D721Med (cell line): ENCODE measurements at regions not wholly inside any gene's neighbourhood (a gene's known extent, or its start where the extent isn't known, plus 50 kb on each side); places are given as distances from the start of the nearest gene placed in this dataset.
"Not testable (repeated sequence)": the region's sequence is repeated elsewhere in the genome, so short reads cannot be mapped to it uniquely, and the experiment has no call there.

Experiments used
- DNase-seq: peaks from one replicate; pipeline ENCODE4 v3.0.0; 2011; ENCODE audit warnings: low spot score; ENCODE audit not compliant: insufficient read length
- FAIRE-seq: peaks from 2 replicates; lab custom pipeline; 2011; peaks lifted over from hg19 to GRCh38; lab: Jason Lieb, UNC
- TF ChIP-seq, protein P1 (sequence below): IDR thresholded peaks from 2 replicates; pipeline ENCODE4 v1.5.1; 2012; ENCODE audit warnings: mild to moderate bottlenecking, control low read depth; ENCODE audit not compliant: insufficient read depth; ENCODE audit errors: missing control alignments

DNA sequence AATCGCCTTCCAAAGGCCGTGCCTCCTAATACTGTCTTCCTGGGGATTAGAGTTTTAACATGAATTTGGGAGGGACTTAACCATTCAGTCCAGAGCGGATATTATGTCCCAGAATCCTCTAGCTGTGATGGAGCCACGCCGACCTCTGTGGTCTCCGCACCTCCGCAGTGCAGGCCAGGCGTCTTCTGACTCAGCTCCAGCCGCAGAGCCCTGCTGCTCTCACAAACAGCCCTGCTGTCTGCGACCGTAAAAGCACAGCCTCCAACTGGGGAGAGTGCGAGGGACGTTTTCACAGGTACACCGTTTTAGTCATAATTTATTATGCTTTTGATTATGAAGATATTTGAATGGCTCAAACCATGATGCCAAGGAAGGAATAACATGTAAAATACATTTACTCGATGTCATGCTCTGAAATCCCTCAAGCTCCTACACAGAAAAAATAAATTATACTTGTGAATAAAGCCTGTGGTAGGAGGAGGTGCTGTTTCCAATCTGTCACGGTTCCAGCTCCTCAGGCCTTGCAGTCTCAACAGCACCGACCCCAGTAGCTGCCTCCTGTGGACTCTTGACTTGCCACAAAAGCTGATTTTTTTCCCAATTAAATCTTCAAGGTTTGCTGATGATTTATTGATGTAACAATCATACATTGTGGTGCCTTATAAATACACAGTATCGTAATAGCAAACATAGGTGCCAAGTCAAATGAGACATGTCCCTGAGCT lies 353.6 kb upstream of the FRG1 start:
- FAIRE-seq, DNase-seq: not testable (repeated sequence)

DNA sequence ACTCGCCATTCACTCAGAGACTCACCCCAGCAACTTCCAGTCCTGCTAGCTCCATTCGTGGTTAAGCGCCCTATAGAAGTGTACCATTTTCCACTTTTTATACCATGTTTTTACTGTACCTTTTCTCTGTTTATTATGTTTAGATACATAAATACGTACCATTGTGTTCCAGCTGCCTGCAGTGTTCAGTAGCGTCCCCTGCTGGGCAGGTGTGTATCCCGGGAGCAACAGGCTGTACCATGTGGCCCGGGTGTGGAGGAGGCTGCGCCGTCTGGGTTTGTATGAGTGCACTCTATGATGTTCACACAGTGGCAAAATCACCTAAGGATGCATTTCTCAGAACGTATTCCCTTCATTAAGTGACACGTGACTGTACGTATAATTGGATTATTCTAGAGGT lies 351.5 kb upstream of the FRG1 start:
- DNase-seq, FAIRE-seq: not testable (repeated sequence)

DNA sequence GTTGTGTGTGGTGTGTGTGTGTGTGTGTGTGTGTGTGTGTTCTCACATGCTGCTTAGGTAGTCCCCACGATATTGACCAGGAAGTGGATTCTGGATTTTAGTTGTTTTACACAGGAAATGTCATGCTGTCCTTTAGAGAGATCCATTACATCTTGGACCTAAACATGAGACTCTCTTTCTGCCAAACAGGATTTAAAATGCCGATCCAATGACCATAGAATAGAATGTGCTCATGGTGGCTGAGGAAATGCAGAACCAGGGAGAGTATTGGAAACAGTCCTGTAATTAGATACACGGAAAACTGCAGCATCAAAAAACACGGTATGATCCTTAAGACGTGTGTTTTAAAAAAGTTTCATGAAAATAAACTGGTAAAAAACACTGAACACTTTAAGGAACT lies 347.8 kb upstream of the FRG1 start:
- no peak for FAIRE-seq
- TF ChIP-seq, protein P1, sequence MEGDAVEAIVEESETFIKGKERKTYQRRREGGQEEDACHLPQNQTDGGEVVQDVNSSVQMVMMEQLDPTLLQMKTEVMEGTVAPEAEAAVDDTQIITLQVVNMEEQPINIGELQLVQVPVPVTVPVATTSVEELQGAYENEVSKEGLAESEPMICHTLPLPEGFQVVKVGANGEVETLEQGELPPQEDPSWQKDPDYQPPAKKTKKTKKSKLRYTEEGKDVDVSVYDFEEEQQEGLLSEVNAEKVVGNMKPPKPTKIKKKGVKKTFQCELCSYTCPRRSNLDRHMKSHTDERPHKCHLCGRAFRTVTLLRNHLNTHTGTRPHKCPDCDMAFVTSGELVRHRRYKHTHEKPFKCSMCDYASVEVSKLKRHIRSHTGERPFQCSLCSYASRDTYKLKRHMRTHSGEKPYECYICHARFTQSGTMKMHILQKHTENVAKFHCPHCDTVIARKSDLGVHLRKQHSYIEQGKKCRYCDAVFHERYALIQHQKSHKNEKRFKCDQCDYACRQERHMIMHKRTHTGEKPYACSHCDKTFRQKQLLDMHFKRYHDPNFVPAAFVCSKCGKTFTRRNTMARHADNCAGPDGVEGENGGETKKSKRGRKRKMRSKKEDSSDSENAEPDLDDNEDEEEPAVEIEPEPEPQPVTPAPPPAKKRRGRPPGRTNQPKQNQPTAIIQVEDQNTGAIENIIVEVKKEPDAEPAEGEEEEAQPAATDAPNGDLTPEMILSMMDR, result no peak
- DNase-seq, result no peak

DNA sequence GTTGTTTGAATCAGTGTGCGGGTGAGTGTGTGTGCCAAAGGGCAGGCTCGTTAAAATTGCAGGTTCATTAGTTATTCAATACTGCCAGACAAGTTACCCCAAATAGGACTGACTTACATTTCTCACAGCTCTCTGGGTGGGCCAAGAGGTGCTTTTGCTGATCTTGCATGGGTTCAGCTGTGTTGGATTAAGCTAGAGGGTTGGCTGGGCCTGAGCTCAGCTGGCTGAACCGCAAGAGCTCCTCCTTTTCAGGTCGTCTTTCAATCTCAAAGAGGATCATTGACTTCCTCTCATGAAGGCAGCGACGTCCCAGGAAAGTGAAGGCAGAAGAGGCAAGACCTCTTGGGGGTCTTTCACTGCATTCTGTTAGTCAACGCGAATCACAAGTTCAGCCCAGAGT lies 343.3 kb upstream of the FRG1 start:
- FAIRE-seq (no peak), DNase-seq (no peak)
- TF ChIP-seq, protein P1, result no peak

DNA sequence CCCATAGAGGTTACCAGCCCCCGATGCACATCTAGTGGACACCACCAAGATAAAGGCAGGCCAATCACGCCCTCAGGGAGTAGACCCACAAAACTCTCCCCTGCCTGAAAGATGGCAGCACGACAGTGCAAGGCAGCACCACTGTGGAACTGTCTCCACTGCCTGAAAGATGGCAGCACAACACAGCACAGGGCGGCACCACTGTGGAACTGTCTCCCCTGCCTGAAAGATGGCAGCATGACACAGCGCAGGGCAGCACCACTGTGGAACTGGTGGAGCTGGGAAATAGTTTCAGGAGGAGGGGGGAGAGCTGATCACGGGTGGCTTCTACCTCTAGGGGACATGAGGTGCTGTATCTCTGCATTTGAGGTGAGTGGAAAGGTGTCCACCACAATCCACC lies 340.4 kb upstream of the FRG1 start:
- DNase-seq (no peak), FAIRE-seq (no peak)
- TF ChIP-seq, protein P1, result no peak

DNA sequence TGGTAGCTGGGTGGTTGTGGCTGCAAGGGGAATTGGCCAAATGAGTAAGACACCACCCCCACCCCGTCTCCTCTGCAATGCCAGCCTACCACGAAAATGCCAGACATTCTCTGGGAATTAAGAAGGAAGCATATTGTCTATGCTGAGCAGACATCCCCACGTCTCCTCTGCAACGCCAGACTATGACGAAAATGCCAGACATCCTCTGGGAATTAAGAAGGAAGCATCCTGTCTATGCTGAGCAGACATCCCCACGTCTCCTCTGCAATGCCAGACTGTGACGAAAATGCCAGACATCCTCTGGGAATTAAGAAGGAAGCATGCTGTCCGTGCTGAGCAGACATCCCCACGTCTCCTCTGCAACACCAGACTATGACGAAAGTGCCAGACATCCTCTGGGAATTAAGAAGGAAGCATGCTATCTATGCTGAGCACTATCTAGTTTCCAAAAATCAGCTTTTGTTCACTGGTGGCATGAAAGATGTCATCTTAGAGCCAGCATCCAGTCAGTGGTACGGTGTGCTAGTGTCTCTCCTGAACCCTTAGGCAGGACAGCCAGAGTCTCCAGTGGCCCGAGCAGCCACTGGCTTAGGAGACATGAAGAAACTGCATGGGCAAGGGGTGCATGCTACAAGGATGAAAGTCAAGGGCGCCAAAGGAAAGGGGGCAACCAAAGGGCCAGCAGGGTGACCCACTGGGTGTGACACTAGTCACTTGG lies 339.8 kb upstream of the FRG1 start:
- DNase-seq, result no peak
- no peak for FAIRE-seq
- TF ChIP-seq, protein P1, result no peak

DNA sequence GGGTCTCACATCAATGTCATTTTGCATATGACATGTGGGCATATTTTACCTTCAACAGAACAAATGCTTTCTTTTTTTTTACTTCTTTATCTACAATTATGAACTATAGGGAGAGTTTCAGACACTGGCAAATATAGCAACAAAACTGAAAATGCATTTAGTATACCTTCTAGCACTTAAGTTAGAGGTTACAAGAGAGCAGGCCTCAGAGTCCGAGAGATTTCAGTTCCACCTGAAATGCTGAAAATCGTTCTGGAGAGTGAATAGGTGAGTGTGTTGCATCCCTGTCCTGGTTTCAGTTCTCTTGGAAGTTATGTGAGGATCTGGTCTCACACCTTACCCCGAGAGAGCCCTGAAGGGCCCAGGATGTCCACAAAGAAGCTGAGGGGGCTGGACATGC lies 337.8 kb upstream of the FRG1 start:
- FAIRE-seq, result not testable (repeated sequence)

DNA sequence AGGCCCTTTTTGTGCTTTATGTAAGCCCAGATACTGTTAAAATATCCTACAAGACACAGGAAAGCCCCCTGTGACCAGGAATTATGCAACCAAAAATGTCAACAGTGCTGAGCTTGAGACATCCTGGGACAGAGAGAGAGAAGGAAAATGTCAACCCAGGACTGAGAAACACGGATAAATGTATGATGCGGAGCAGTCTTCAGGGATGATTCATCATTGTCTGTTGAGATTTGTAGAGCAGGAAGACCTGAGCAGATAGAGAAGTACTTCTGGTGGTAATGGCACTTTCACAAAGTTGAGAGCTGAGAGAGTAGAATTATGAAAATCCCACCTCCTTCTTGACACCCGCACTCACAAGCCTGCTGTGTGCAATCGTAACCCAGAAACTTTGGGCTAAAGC lies 330.1 kb upstream of the FRG1 start:
- FAIRE-seq, DNase-seq: not testable (repeated sequence)

More for the DNA sequence above, 337.8 kb upstream of the FRG1 start:
- DNase-seq, result not testable (repeated sequence)

DNA sequence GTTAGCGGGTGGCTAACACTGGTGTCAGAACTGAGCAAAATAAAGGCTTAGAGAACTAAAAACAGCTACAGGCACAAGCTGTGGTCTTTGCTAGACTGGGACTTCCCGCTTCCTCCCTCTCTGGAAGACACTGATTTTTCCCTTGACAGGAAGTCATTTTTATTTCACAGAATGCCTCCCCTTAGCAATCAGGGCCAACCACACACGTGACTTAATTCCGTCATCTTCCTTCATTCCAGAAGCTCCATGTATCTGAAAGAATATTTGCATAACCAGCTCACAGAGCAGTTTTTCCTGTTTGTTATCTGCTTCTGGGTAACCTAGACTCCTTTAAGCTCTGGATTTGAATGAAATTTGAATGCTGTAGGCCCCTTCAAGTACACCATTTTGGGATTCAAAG lies 327.5 kb upstream of the FRG1 start:
- TF ChIP-seq, protein P1, result no peak
- FAIRE-seq (no peak), DNase-seq (no peak)
